Fibroblast of lung (primary cell): ENCODE measurements at regions not wholly inside any gene's neighbourhood (a gene's known extent, or its start where the extent isn't known, plus 50 kb on each side); places are given as distances from the start of the nearest gene placed in this dataset.

Source experiments
- DNase-seq, 2 donors: peaks; one replicate each; pipeline versions ENCODE4 v3.0.0 to v3.0.0-alpha.2; 2010; ENCODE audit warnings: low read depth in 2 of 2
- H2AFZ ChIP-seq: 2 replicates; pipeline ENCODE4 v1.5.1; 2012; ENCODE audit warnings: low read length, control low read depth, inconsistent platforms
- H3K27ac ChIP-seq: 2 replicates; pipeline ENCODE4 v1.5.1; 2011; ENCODE audit warnings: low read length, control low read depth; ENCODE audit not compliant: insufficient read depth
- H3K27me3 ChIP-seq: 2 replicates; pipeline ENCODE4 v1.5.1; 2011; ENCODE audit warnings: mild to moderate bottlenecking, low read length; ENCODE audit not compliant: control insufficient read depth, insufficient read depth
- H3K36me3 ChIP-seq: 2 replicates; pipeline ENCODE4 v1.5.1; 2011; ENCODE audit warnings: low read length; ENCODE audit not compliant: control insufficient read depth, insufficient read depth
- H3K4me1 ChIP-seq: 2 replicates; pipeline ENCODE4 v1.5.1; 2011; ENCODE audit warnings: low read length; ENCODE audit not compliant: control insufficient read depth, insufficient read depth; ENCODE audit errors: extremely low read depth
- H3K4me2 ChIP-seq: 2 replicates; pipeline ENCODE4 v1.5.1; 2011; ENCODE audit warnings: low read length, control low read depth; ENCODE audit not compliant: insufficient read depth; ENCODE audit errors: extremely low read depth
- H3K4me3 ChIP-seq, 4 experiments: fragments of 200-600 bp in 1 of 4; sonication (generic) in 1 of 4; replicated peaks in 1 of 4; 2 replicates each; pipeline ENCODE4 v1.5.1; 2011 to 2016; ENCODE audit warnings: low read length in 4 of 4, low read depth in 3 of 4, mild to moderate bottlenecking in 3 of 4, control low read depth in 2 of 4, inconsistent platforms in 1 of 4, mixed read lengths in 1 of 4; ENCODE audit not compliant: insufficient read depth in 1 of 4; ENCODE audit errors: control extremely low read depth in 1 of 4
- H3K79me2 ChIP-seq: 2 replicates; pipeline ENCODE4 v1.5.1; 2012; ENCODE audit warnings: mild to moderate bottlenecking, low read length, inconsistent platforms; ENCODE audit not compliant: control insufficient read depth, insufficient read depth
- H3K9ac ChIP-seq: 2 replicates; pipeline ENCODE4 v1.5.1; 2011; ENCODE audit warnings: mild to moderate bottlenecking, low read length, control low read depth; ENCODE audit not compliant: insufficient read depth
- H3K9me3 ChIP-seq: 2 replicates; pipeline ENCODE4 v1.5.1; 2012; ENCODE audit warnings: low read depth, low read length; ENCODE audit not compliant: control insufficient read depth, insufficient read depth
- H4K20me1 ChIP-seq: 2 replicates; pipeline ENCODE4 v1.5.1; 2011; ENCODE audit warnings: low read length; ENCODE audit not compliant: control insufficient read depth, insufficient read depth; ENCODE audit errors: extremely low read depth
- CTCF ChIP-seq, 2 donors: IDR thresholded peaks in 1 of 2; conservative IDR thresholded peaks in 1 of 2; 1 replicate in 1 of 2; 2 replicates in 1 of 2; pipeline ENCODE4 v1.5.1; 2011 to 2012; ENCODE audit warnings: low read length in 2 of 2, control low read depth in 1 of 2, inconsistent platforms in 1 of 2, low read depth in 1 of 2, mild to moderate bottlenecking in 1 of 2
- EZH2 ChIP-seq: IDR thresholded peaks from 2 replicates; pipeline ENCODE4 v1.5.1; 2012; ENCODE audit warnings: low read length, control low read depth, mild to moderate bottlenecking; ENCODE audit errors: missing control alignments

GRCh38 chr3:72340476-72341379 lies 507.5 kb downstream of the SHQ1 start:
- Histone ChIP-seq H2AFZ (no peak overlapping the region), H4K20me1 (no peaks in the 10 kb centered on the region), H3K4me1 (peaks cover 10% of the 10 kb centered on the region), H3K36me3 (no peaks in the 10 kb centered on the region), H3K9ac (no peak overlapping the region), H3K4me3 (no peak overlapping the region), H3K9me3 (no peaks in the 10 kb centered on the region), H3K27me3 (no peaks in the 10 kb centered on the region), H3K4me2 (no peak overlapping the region), H3K27ac (no peak overlapping the region), H3K79me2 (no peaks in the 10 kb centered on the region)
- no peak for TF ChIP-seq CTCF (conservative IDR thresholded peaks at IDR 0.05 in 1 of 2, IDR thresholded peaks at IDR 0.05 in 1 of 2; ENCODE audit: low read depth in 1 of 2, low read length in 2 of 2)
- DNase-seq, result no peak

- H3K9ac ChIP-seq, result no peak overlapping the region
- H3K4me2 ChIP-seq, result no peak overlapping the region
- no peak overlapping the region for H2AFZ ChIP-seq
- H3K4me3 ChIP-seq, result no peak overlapping the region
- no peaks in the 10 kb centered on the region for H3K27me3 ChIP-seq
- no peaks in the 10 kb centered on the region for H3K36me3 ChIP-seq
- TF ChIP-seq CTCF (conservative IDR thresholded peaks at IDR 0.05 in 1 of 2, IDR thresholded peaks at IDR 0.05 in 1 of 2; ENCODE audit: low read depth in 1 of 2, low read length in 2 of 2), result no peak
- TF ChIP-seq EZH2, result no peak
- H3K27ac ChIP-seq, result no peak overlapping the region
- H3K9me3 ChIP-seq, result no peaks in the 10 kb centered on the region
- DNase-seq, result no peak
- peaks cover 10% of the 10 kb centered on the region for H3K4me1 ChIP-seq
- H4K20me1 ChIP-seq, result no peaks in the 10 kb centered on the region
- H3K79me2 ChIP-seq, result no peaks in the 10 kb centered on the region
Observed at GRCh38 chr3:72340056-72340455, 508.2 kb downstream of the SHQ1 start.

- Histone ChIP-seq H3K4me2 (peak overlapping the region; percentile 23), H2AFZ (no peak overlapping the region), H3K79me2 (no peaks in the 10 kb centered on the region), H3K27ac (peak overlapping the region; percentile 72), H3K4me1 (peaks cover 10% of the 10 kb centered on the region), H3K36me3 (no peaks in the 10 kb centered on the region), H4K20me1 (no peaks in the 10 kb centered on the region), H3K9ac (no peak overlapping the region), H3K4me3 (no peak overlapping the region), H3K9me3 (no peaks in the 10 kb centered on the region), H3K27me3 (no peaks in the 10 kb centered on the region)
- no peak for TF ChIP-seq EZH2
- TF ChIP-seq CTCF (conservative IDR thresholded peaks at IDR 0.05 in 1 of 2, IDR thresholded peaks at IDR 0.05 in 1 of 2; ENCODE audit: low read depth in 1 of 2, low read length in 2 of 2), result no peak
- no peak for DNase-seq
Observed at GRCh38 chr3:72339670-72340030, 508.6 kb downstream of the SHQ1 start.
